Fibroblast of villous mesenchyme (primary cell): ENCODE measurements at regions not wholly inside any gene's neighbourhood (a gene's known extent, or its start where the extent isn't known, plus 50 kb on each side); places are given as distances from the start of the nearest gene placed in this dataset.
A peak's percentile ranks its signal among the peaks of the same experiment; 100 is the strongest.

Experiments
- DNase-seq: peaks from one replicate; pipeline ENCODE4 v3.0.0-alpha.2; 2010; ENCODE audit warnings: low read depth
- H3K4me3 ChIP-seq: 2 replicates; pipeline ENCODE4 v1.5.1; 2011; ENCODE audit warnings: low read depth, mild to moderate bottlenecking, low read length
- TF ChIP-seq, protein P1 (sequence below): IDR thresholded peaks from 2 replicates; pipeline ENCODE4 v1.5.1; 2012; ENCODE audit warnings: low read depth, mild to moderate bottlenecking, low read length; ENCODE audit not compliant: insufficient read depth

DNA sequence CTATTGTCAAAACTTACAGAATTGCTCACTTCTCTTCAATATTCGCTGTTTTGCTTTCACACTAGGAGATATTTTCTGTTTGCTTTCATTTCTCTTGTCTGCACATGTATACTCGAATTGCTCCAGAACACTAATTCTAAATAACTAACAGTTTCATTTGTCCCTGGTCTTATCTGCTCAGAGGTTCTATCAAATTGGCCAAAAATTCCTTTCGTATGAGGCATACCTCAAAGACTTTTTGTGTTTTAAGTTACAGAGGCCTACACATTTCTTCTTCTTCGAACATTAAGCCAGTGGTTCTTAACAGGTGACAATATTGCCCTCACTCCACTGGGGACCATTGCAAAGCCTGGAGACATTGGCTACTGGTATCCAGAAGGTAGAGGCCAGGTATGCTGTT lies 1314.6 kb downstream of the EFNB2 start:
- DNase-seq = no peak
- TF ChIP-seq, protein P1, sequence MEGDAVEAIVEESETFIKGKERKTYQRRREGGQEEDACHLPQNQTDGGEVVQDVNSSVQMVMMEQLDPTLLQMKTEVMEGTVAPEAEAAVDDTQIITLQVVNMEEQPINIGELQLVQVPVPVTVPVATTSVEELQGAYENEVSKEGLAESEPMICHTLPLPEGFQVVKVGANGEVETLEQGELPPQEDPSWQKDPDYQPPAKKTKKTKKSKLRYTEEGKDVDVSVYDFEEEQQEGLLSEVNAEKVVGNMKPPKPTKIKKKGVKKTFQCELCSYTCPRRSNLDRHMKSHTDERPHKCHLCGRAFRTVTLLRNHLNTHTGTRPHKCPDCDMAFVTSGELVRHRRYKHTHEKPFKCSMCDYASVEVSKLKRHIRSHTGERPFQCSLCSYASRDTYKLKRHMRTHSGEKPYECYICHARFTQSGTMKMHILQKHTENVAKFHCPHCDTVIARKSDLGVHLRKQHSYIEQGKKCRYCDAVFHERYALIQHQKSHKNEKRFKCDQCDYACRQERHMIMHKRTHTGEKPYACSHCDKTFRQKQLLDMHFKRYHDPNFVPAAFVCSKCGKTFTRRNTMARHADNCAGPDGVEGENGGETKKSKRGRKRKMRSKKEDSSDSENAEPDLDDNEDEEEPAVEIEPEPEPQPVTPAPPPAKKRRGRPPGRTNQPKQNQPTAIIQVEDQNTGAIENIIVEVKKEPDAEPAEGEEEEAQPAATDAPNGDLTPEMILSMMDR = no peak
- no peak overlapping the region for H3K4me3 ChIP-seq

DNA sequence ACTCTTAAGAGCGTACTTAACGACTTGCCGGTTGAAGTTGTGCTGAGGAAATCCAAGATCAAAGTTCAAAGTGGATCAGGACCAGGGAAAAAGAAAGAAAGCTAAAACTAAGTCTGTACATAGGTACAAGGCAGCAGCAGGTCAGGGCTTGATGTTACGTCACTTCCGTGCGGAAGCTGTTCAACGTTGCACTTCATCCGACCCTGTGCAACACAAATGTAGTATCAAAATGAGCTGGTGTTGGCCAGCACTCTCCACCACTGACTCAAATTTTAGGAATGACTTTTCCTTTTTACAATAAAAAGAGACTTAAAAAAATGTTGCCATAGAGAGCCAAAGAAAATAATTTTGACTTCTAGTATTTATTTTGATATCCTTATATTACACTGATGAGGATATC lies 1315.4 kb downstream of the EFNB2 start:
- no peak for DNase-seq
- no peak overlapping the region for H3K4me3 ChIP-seq
- TF ChIP-seq, protein P1 = no peak

DNA sequence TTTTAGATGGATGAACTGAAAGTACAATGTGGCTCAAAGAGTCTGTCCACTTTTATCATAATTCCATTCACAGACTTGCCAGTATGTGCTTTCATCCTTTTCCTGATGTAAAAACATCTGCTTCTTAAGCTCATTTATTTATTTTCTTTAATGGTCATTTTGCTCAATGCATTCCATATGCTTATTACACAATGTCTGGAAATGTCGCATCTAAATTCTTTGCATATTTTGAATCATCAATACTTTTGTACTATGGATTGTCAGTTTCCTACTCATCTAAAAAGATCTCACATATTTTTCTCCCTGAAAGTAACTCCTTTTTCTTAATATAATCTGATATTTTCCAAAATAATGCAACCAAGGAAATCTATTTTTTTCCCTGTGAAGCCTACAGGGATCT lies 1315.8 kb downstream of the EFNB2 start:
- DNase-seq = no peak
- TF ChIP-seq, protein P1 = no peak
- no peak overlapping the region for H3K4me3 ChIP-seq

DNA sequence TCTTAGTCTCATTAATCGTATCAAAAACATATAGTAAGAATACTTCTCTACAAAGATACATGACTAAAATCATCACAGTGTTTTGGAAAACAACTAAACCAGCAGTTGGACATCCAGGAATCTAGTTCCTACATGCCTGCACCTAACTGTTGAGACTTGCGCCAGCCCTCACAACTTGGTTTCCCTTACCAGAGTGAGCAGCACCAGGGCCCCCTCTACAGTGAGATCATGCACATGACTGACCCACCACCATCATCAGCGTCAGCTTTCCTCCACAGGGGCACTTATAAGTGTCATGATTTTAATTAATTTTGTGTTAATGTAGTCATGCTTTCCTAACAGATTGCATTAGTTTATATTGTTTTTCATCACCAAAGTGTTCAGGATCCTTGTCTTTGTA lies 1322.0 kb downstream of the EFNB2 start:
- TF ChIP-seq, protein P1 = no peak
- H3K4me3 ChIP-seq = no peak overlapping the region
- DNase-seq = no peak

DNA sequence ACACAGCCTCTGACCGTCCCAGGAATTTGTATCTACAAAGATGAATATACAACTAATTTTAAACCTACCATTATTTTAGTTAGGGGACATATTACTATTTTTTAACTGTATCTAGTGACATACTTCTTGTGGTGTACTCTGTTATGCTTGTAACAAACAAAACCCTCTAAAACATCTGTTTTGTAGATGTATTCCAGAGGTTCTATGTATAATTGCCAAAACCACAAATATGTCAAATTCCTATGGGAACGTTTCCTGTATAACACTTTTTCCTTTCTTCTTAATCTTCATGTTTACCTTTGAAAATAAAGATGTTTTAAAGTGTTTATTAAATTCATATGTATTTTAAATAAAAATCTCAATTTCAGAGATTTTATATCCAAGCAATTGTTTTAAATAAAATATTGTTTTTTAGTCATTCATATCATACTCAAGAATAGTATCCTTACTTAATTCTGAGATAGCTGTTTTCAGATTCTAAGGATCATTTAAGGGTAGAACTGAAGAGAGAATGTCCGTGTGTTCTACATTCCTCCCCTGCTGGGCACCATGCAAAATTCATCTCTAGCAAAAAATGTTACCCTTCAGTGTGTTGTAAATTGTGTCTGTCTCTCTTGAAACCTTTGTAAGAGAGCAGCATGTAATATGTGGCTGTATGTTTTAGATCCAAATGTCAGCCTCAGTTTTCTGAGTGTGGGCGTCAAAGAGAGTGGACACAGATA lies 1327.7 kb downstream of the EFNB2 start:
- TF ChIP-seq, protein P1 = peak; percentile 3
- H3K4me3 ChIP-seq = no peak overlapping the region
- peak; percentile 27 for DNase-seq

DNA sequence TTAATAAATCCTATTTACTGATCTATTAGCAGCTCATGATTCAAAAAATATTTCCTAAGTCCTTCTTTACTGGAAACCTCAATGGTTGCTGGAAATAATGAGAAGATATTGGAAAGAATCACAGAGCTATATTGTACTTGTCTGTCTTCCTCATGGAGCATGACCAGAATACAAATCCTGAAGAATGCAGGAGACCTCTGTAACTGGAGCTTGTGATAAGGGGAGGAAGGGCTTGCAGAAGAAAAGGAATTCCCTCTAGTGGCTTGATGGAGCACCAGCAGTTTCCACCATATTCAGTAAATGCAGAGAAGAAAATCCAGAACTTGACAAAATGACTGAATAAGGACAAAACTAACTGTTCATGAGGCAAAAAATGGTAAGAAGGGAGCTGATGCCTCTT lies 1333.1 kb downstream of the EFNB2 start:
- peak; percentile 27 for DNase-seq
- no peak overlapping the region for H3K4me3 ChIP-seq
- TF ChIP-seq, protein P1 = peak; percentile 58

DNA sequence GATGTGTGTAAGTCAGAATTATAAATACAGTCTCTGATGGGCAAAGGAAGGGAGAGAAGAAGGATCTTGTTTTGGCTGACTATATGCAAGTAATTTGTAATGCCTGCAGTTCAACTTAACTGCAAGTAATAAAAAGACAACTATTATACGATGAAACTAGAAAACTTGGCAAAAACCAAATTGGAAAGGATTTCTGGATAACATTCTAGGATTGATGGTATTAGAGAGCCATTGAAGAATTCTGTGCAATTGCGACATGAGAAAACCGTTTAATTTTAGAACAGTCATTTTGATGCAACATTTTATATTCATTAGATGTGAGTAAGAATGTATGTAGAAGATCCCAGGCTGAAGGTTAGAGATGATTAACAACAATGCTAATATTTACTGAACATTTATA lies 1334.1 kb downstream of the EFNB2 start:
- no peak for DNase-seq
- H3K4me3 ChIP-seq = no peak overlapping the region
- TF ChIP-seq, protein P1 = no peak
